IMR-90 (cell line): ENCODE measurements at regions not wholly inside any gene's neighbourhood (a gene's known extent, or its start where the extent isn't known, plus 50 kb on each side); places are given as distances from the start of the nearest gene placed in this dataset.

ENCODE experiments used
- ATAC-seq: fragments of 200-7000 bp; cut with Tn5 transposase; 2 replicates; pipeline ENCODE4 v1.9.1; 2020; ENCODE audit warnings: low read depth, mild to moderate bottlenecking, moderate library complexity
- BruUV-seq: library from RNA; stranded (reverse); fragments of 400-500 nt; replicated peaks from 2 replicates; lab custom pipeline; 2021; lab: Mats Ljungman, UMichigan
- CTCF ChIA-PET: fragments of 300-600 bp; formaldehyde crosslinking; extraction: SDS; loops from one replicate; lab custom pipeline; 2021; ENCODE audit warnings: antibody characterized with exemption; lab: Yijun Ruan, JAX
- POLR2A ChIA-PET: fragments of 300-600 bp; sonication (Branson Sonifier 250); formaldehyde crosslinking; loops from one replicate; lab custom pipeline; 2022; ENCODE audit warnings: antibody characterized with exemption; ENCODE audit not compliant: unreplicated experiment; lab: Charles Lee
- DNase-seq: peaks from one replicate; pipeline ENCODE4 v3.0.0; 2013
- H2AFZ ChIP-seq: replicated peaks from 2 replicates; pipeline ENCODE3; 2013; ENCODE audit warnings: low read length, mild to moderate bottlenecking; ENCODE audit not compliant: poor library complexity
- H2AK5ac ChIP-seq: 2 replicates; pipeline ENCODE4 v1.6.1; 2013; ENCODE audit warnings: low read depth, low read length, inconsistent platforms
- H2AK9ac ChIP-seq: replicated peaks from 2 replicates; pipeline ENCODE3; 2013; ENCODE audit warnings: mild to moderate bottlenecking, low read depth, low read length, moderate library complexity; ENCODE audit not compliant: poor library complexity
- H2BK120ac ChIP-seq: 2 replicates; pipeline ENCODE4 v1.6.1; 2013; ENCODE audit warnings: low read depth, low read length, inconsistent platforms
- H2BK15ac ChIP-seq: 3 replicates; pipeline ENCODE4 v1.6.1; 2013; ENCODE audit warnings: low read depth, low read length, inconsistent platforms
- H2BK20ac ChIP-seq: 2 replicates; pipeline ENCODE4 v1.6.1; 2013; ENCODE audit warnings: low read depth, mild to moderate bottlenecking, inconsistent platforms, low read length, moderate library complexity
- H2BK5ac ChIP-seq: 2 replicates; pipeline ENCODE4 v1.6.1; 2013; ENCODE audit warnings: mild to moderate bottlenecking, low read depth, low read length, inconsistent platforms; ENCODE audit not compliant: poor library complexity, severe bottlenecking
- H3K14ac ChIP-seq: replicated peaks from 2 replicates; pipeline ENCODE4 v1.6.1; 2013; ENCODE audit warnings: low read depth, low read length, inconsistent platforms
- H3K18ac ChIP-seq: 2 replicates; pipeline ENCODE4 v1.6.1; 2013; ENCODE audit warnings: low read depth, low read length, control low read depth
- H3K23ac ChIP-seq: 2 replicates; pipeline ENCODE4 v1.6.1; 2013; ENCODE audit warnings: low read depth, low read length, inconsistent platforms
- H3K27ac ChIP-seq: 2 replicates; pipeline ENCODE4 v1.5.1; 2013; ENCODE audit warnings: mild to moderate bottlenecking, control low read depth, low read length; ENCODE audit not compliant: insufficient read depth
- H3K27me3 ChIP-seq: 2 replicates; pipeline ENCODE4 v1.6.1; 2013; ENCODE audit warnings: low read length; ENCODE audit not compliant: control insufficient read depth, insufficient read depth
- H3K36me3 ChIP-seq: 2 replicates; pipeline ENCODE4 v1.6.1; 2013; ENCODE audit warnings: low read length, mixed read lengths; ENCODE audit not compliant: control insufficient read depth, insufficient read depth
- H3K4ac ChIP-seq: 2 replicates; pipeline ENCODE4 v1.6.1; 2013; ENCODE audit warnings: low read depth, low read length, inconsistent platforms
- H3K4me1 ChIP-seq: 2 replicates; pipeline ENCODE4 v1.6.1; 2013; ENCODE audit warnings: low read length, mixed read lengths; ENCODE audit not compliant: control insufficient read depth, insufficient read depth
- H3K4me2 ChIP-seq: 2 replicates; pipeline ENCODE4 v1.6.1; 2013; ENCODE audit warnings: low read depth, mild to moderate bottlenecking, control low read depth, low read length, moderate library complexity
- H3K4me3 ChIP-seq: 2 replicates; pipeline ENCODE4 v1.5.1; 2013; ENCODE audit warnings: low read depth, mild to moderate bottlenecking, control low read depth, low read length, moderate library complexity; ENCODE audit not compliant: insufficient read depth
- H3K56ac ChIP-seq: 2 replicates; pipeline ENCODE4 v1.6.1; 2013; ENCODE audit warnings: low read length, inconsistent platforms; ENCODE audit not compliant: insufficient read depth; ENCODE audit errors: extremely low read depth
- H3K79me1 ChIP-seq, 2 experiments: 2 replicates each; pipeline ENCODE4 v1.6.1; 2013; ENCODE audit warnings: low read length in 2 of 2, inconsistent platforms in 1 of 2, low read depth in 1 of 2
- H3K9ac ChIP-seq: 2 replicates; pipeline ENCODE4 v1.6.1; 2013; ENCODE audit warnings: low read depth, low read length, control low read depth
- H3K9me1 ChIP-seq: 2 replicates; pipeline ENCODE4 v1.6.1; 2013; ENCODE audit warnings: low read length, inconsistent platforms; ENCODE audit not compliant: insufficient read depth
- H3K9me3 ChIP-seq: 2 replicates; pipeline ENCODE4 v1.6.1; 2013; ENCODE audit warnings: low read length; ENCODE audit not compliant: control insufficient read depth, insufficient read depth
- H4K20me1 ChIP-seq: 2 replicates; pipeline ENCODE4 v1.6.1; 2013; ENCODE audit warnings: low read length, inconsistent platforms; ENCODE audit not compliant: insufficient read depth
- H4K5ac ChIP-seq: 2 replicates; pipeline ENCODE4 v1.6.1; 2013; ENCODE audit warnings: mild to moderate bottlenecking, low read depth, low read length, control low read depth
- H4K8ac ChIP-seq, 2 experiments: 2 replicates each; pipeline ENCODE4 v1.6.1; 2013; ENCODE audit warnings: low read depth in 2 of 2, low read length in 2 of 2, control low read depth in 1 of 2, inconsistent platforms in 1 of 2
- H4K91ac ChIP-seq: 2 replicates; pipeline ENCODE4 v1.6.1; 2013; ENCODE audit warnings: low read depth, low read length, inconsistent platforms; ENCODE audit not compliant: insufficient read depth
- BHLHE40 ChIP-seq: fragments of 150-350 bp; IDR thresholded peaks from 2 replicates; pipeline ENCODE4 v1.6.1; 2016; ENCODE audit warnings: mild to moderate bottlenecking, low read depth, low read length
- CEBPB ChIP-seq: IDR thresholded peaks from 2 replicates; pipeline ENCODE4 v1.6.1; 2012; ENCODE audit warnings: low read depth, low read length, improper control_type of control experiment
- CHD1 ChIP-seq: IDR thresholded peaks from 2 replicates; pipeline ENCODE4 v1.6.1; 2012; ENCODE audit warnings: low read depth, low read length, improper control_type of control experiment
- FOS ChIP-seq: fragments of 150-350 bp; IDR thresholded peaks from 2 replicates; pipeline ENCODE4 v1.6.1; 2016; ENCODE audit warnings: low read depth, low read length
- MAFK ChIP-seq: IDR thresholded peaks from 2 replicates; pipeline ENCODE4 v1.6.1; 2012; ENCODE audit warnings: low read depth, low read length, improper control_type of control experiment
- MAZ ChIP-seq: IDR thresholded peaks from 2 replicates; pipeline ENCODE4 v1.6.1; 2012; ENCODE audit warnings: low read depth, mild to moderate bottlenecking, low read length, improper control_type of control experiment, moderate library complexity, borderline replicate concordance
- NFE2L2 ChIP-seq: fragments of 150-350 bp; IDR thresholded peaks from 2 replicates; pipeline ENCODE4 v1.6.1; 2016; ENCODE audit warnings: low read depth, mild to moderate bottlenecking, low read length
- POLR2A ChIP-seq: IDR thresholded peaks from 2 replicates; pipeline ENCODE4 v1.6.1; 2012; ENCODE audit warnings: mild to moderate bottlenecking, low read depth, low read length
- RAD21 ChIP-seq: IDR thresholded peaks from 2 replicates; pipeline ENCODE4 v1.6.1; 2012; ENCODE audit warnings: low read length, improper control_type of control experiment
- RCOR1 ChIP-seq: IDR thresholded peaks from 2 replicates; pipeline ENCODE4 v1.6.1; 2012; ENCODE audit warnings: mild to moderate bottlenecking, low read length, improper control_type of control experiment; ENCODE audit not compliant: insufficient replicate concordance
- RFX5 ChIP-seq: IDR thresholded peaks from 2 replicates; pipeline ENCODE4 v1.8.0; 2012; ENCODE audit warnings: low read depth, mild to moderate bottlenecking, low read length, moderate library complexity
- SMC3 ChIP-seq: fragments of 150-350 bp; IDR thresholded peaks from 2 replicates; pipeline ENCODE4 v1.6.1; 2016; ENCODE audit warnings: low read depth, mild to moderate bottlenecking, antibody characterized with exemption, low read length, moderate library complexity
- WGBS, 2 experiments: methylation state at CpG; one replicate each; pipeline versions ENCODE4 v1.1.5 to v1.1.7; 2013; ENCODE audit warnings: missing lambda C conversion rate in 2 of 2; ENCODE audit not compliant: insufficient read length in 1 of 2; ENCODE audit errors: extremely low coverage in 2 of 2; 5-methylcytosine and 5-hydroxymethylcytosine counted together
- dilution Hi-C: fragments of 300-500 bp; cut with HindIII; formaldehyde crosslinking; loops from one replicate; pipeline ENCODE4 v1.14.3; 2018; ENCODE audit warnings: low sequenced_read_pairs; ENCODE audit not compliant: unreplicated experiment
- in situ Hi-C: fragments of 300-500 bp; cut with MboI; formaldehyde crosslinking; loops from 3 replicates; pipeline ENCODE4 v1.14.3; 2019; ENCODE audit warnings: low sequenced_read_pairs, inconsistent platforms, mixed read lengths
- intact Hi-C: fragments of 100-400 bp; cut with micrococcal nuclease; formaldehyde crosslinking; loops from 2 replicates; pipeline ENCODE4 v1.10.0; 2022
- TF ChIP-seq, protein P1 (sequence below): fragments of 150-350 bp; IDR thresholded peaks from 2 replicates; pipeline ENCODE4 v1.6.1; 2016; ENCODE audit warnings: low read depth, mild to moderate bottlenecking, low read length, moderate library complexity, borderline replicate concordance
- TF ChIP-seq, protein P2 (sequence below): conservative IDR thresholded peaks from 2 replicates; pipeline ENCODE4 v1.5.1; 2012; ENCODE audit warnings: mild to moderate bottlenecking, low read depth, low read length, improper control_type of control experiment
- TF ChIP-seq, protein P3 (sequence below): fragments of 150-350 bp; IDR thresholded peaks from 2 replicates; pipeline ENCODE4 v1.6.1; 2017; ENCODE audit warnings: mild to moderate bottlenecking, antibody characterized with exemption, low read length, low read depth

DNA sequence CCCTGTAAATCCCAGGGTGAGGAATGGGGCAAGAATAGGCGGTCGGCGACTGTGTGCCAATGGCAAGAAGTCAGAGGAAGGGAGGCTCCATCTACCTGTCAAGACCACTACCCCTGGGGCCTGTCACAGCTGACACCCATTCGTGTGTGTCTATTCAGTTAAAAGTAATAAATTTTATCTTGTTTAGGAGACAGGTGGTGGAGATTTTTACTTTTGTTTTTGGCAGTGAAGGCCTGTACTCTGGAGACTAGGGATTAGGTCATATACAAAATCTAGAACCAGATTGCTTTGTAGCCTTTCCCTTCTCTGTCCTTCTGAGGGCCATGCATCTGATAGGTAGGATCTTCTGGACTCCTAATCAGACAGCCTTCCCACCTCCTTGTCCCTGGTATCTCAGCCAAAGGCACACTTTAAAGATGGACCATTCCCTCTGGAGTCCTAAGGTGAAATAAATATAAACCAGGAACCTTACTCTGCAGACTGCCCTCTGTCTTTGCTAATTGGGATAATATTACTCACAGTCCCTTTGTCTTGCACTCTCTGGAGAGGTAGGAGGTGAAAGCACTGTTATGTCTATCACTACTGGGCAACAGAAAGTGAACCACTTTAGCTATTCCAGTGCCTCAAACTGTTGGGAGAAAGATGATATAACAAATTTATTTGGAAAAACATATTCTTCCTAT lies 213.2 kb upstream of the ACTBL2 start:
- H2AK9ac ChIP-seq: no peak overlapping the region
- H2AK5ac ChIP-seq: peak overlapping the region; percentile 57; the same call in 1 of the 2 replicates
- no peak overlapping the region for H2AFZ ChIP-seq
- TF ChIP-seq, protein P1, sequence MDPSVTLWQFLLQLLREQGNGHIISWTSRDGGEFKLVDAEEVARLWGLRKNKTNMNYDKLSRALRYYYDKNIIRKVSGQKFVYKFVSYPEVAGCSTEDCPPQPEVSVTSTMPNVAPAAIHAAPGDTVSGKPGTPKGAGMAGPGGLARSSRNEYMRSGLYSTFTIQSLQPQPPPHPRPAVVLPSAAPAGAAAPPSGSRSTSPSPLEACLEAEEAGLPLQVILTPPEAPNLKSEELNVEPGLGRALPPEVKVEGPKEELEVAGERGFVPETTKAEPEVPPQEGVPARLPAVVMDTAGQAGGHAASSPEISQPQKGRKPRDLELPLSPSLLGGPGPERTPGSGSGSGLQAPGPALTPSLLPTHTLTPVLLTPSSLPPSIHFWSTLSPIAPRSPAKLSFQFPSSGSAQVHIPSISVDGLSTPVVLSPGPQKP: no peak
- TF ChIP-seq, protein P2, sequence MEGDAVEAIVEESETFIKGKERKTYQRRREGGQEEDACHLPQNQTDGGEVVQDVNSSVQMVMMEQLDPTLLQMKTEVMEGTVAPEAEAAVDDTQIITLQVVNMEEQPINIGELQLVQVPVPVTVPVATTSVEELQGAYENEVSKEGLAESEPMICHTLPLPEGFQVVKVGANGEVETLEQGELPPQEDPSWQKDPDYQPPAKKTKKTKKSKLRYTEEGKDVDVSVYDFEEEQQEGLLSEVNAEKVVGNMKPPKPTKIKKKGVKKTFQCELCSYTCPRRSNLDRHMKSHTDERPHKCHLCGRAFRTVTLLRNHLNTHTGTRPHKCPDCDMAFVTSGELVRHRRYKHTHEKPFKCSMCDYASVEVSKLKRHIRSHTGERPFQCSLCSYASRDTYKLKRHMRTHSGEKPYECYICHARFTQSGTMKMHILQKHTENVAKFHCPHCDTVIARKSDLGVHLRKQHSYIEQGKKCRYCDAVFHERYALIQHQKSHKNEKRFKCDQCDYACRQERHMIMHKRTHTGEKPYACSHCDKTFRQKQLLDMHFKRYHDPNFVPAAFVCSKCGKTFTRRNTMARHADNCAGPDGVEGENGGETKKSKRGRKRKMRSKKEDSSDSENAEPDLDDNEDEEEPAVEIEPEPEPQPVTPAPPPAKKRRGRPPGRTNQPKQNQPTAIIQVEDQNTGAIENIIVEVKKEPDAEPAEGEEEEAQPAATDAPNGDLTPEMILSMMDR: no peak
- TF ChIP-seq POLR2A (no peak), CEBPB (no peak), MAZ (no peak), RFX5 (no peak), RAD21 (no peak), RCOR1 (no peak), MAFK (no peak), BHLHE40 (no peak), SMC3 (no peak), NFE2L2 (no peak), CHD1 (no peak), FOS (no peak)
- TF ChIP-seq, protein P3, sequence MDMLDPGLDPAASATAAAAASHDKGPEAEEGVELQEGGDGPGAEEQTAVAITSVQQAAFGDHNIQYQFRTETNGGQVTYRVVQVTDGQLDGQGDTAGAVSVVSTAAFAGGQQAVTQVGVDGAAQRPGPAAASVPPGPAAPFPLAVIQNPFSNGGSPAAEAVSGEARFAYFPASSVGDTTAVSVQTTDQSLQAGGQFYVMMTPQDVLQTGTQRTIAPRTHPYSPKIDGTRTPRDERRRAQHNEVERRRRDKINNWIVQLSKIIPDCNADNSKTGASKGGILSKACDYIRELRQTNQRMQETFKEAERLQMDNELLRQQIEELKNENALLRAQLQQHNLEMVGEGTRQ: no peak

More for the DNA sequence above, 213.2 kb upstream of the ACTBL2 start:
- WGBS, 2 experiments: no CpG with 5 or more reads among the region's 4 CpGs
- Histone ChIP-seq H3K56ac (no peak overlapping the region), H4K8ac (no peak overlapping the region), H4K91ac (0 out of 2 replicates have a peak overlapping the region, but pooled peaks have one; percentile 33), H3K4me1 (peaks cover 7% of the 10 kb centered on the region), H3K9ac (no peak overlapping the region), H3K4me3 (no peak overlapping the region), H3K23ac (no peak overlapping the region), H3K79me1 (no peaks in the 10 kb centered on the region), H3K18ac (peak overlapping the region; percentile 55; the same call in 1 of the 2 replicates), H2BK20ac (peak overlapping the region; percentile 37; the same call in 1 of the 2 replicates), H3K4me2 (no peak overlapping the region), H3K27me3 (no peaks in the 10 kb centered on the region), H3K27ac (peak overlapping the region; percentile 28; the same call in 1 of the 2 replicates), H3K14ac (0 out of 2 replicates have a peak overlapping the region, but pooled peaks have one; percentile 44), H2BK5ac (no peak overlapping the region), H3K4ac (peak overlapping the region; percentile 54; the same call in 1 of the 2 replicates), H2BK15ac (0 out of 3 replicates have a peak overlapping the region, but pooled peaks have one; percentile 41), H4K5ac (peak overlapping the region; percentile 62; the same call in 1 of the 2 replicates), H3K36me3 (no peaks in the 10 kb centered on the region), H4K20me1 (no peaks in the 10 kb centered on the region), H3K9me3 (no peaks in the 10 kb centered on the region), H2BK120ac (peak overlapping the region; percentile 67; the same call in 1 of the 2 replicates), H3K9me1 (peaks cover 5% of the 10 kb centered on the region; the same call in 1 of the 2 replicates)
- in situ Hi-C loops (no loop called here), intact Hi-C loops (no loop called here), dilution Hi-C loops (no loop called here)
- CTCF ChIA-PET: interaction anchor here (1.4 kb wide), 1 partner anchor 15 kb away, joined by 3 read pairs; no protein-coding TSS in a partner anchor
- DNase-seq: no peak
- POLR2A ChIA-PET: no interaction called here
- BruUV-seq: no TSS peak
- ATAC-seq: no peak
